ENCODE measurements at regions not wholly inside any gene's neighbourhood (a gene's known extent, or its start where the extent isn't known, plus 50 kb on each side); places are given as distances from the start of the nearest gene placed in this dataset. TPM values are rescaled to one million over a fixed set of nuclear protein-coding genes. Genes with fewer than 3 reads are reported as not detected.

Small RNA genes lying in the stretch of these regions (small RNA-seq; reads per million reads assigned to genes)
- gene RF01848 (ENCODE audit: low replicate concordance), result not detected

All from tongue (tissue), 1 donor.